H9 (cell line): ENCODE measurements at regions not wholly inside any gene's neighbourhood (a gene's known extent, or its start where the extent isn't known, plus 50 kb on each side); places are given as distances from the start of the nearest gene placed in this dataset.

Experiments used
- DNase-seq: peaks from one replicate; pipeline ENCODE4 v3.0.0-alpha.2; 2017
- H2AFZ ChIP-seq: one replicate; pipeline ENCODE4 v1.6.1; 2013; ENCODE audit warnings: mild to moderate bottlenecking, low read length, control low read depth, moderate library complexity
- H2AK5ac ChIP-seq: 2 replicates; pipeline ENCODE4 v1.6.1; 2013; ENCODE audit warnings: low read length, control low read depth, mixed read lengths; ENCODE audit not compliant: insufficient read length
- H2BK120ac ChIP-seq: one replicate; pipeline ENCODE4 v1.6.1; 2013; ENCODE audit warnings: low read depth, mild to moderate bottlenecking, low read length, control low read depth, inconsistent platforms; ENCODE audit not compliant: poor library complexity, severe bottlenecking
- H2BK12ac ChIP-seq: 2 replicates; pipeline ENCODE4 v1.6.1; 2013; ENCODE audit warnings: low read length, control low read depth, mixed read lengths, low read depth; ENCODE audit not compliant: insufficient read length
- H2BK15ac ChIP-seq: 2 replicates; pipeline ENCODE4 v1.6.1; 2013; ENCODE audit warnings: low read depth, low read length, control low read depth
- H2BK20ac ChIP-seq: one replicate; pipeline ENCODE4 v1.6.1; 2013; ENCODE audit warnings: low read depth, mild to moderate bottlenecking, low read length, control low read depth, inconsistent platforms; ENCODE audit not compliant: poor library complexity, severe bottlenecking
- H2BK5ac ChIP-seq: 2 replicates; pipeline ENCODE4 v1.6.1; 2013; ENCODE audit warnings: low read length, control low read depth, mixed read lengths; ENCODE audit not compliant: insufficient read length
- H3K14ac ChIP-seq: 2 replicates; pipeline ENCODE4 v1.6.1; 2013; ENCODE audit warnings: low read length, control low read depth; ENCODE audit not compliant: insufficient read depth
- H3K18ac ChIP-seq: 2 replicates; pipeline ENCODE4 v1.6.1; 2013; ENCODE audit warnings: low read depth, mild to moderate bottlenecking, mixed read lengths, low read length, control low read depth; ENCODE audit not compliant: insufficient read length
- H3K23ac ChIP-seq: 2 replicates; pipeline ENCODE4 v1.6.1; 2013; ENCODE audit warnings: low read length, control low read depth, mixed read lengths, low read depth; ENCODE audit not compliant: insufficient read length
- H3K23me2 ChIP-seq: 2 replicates; pipeline ENCODE4 v1.6.1; 2013; ENCODE audit warnings: low read depth, mild to moderate bottlenecking, mixed read lengths, low read length, control low read depth; ENCODE audit not compliant: insufficient read length, poor library complexity, severe bottlenecking
- H3K27ac ChIP-seq: 2 replicates; pipeline ENCODE4 v1.5.1; 2013; ENCODE audit warnings: low read length, control low read depth, mixed read lengths, low read depth; ENCODE audit not compliant: insufficient read length
- H3K27me3 ChIP-seq: 2 replicates; pipeline ENCODE4 v1.6.1; 2013; ENCODE audit warnings: low read length, control low read depth, inconsistent platforms; ENCODE audit not compliant: insufficient read depth
- H3K4ac ChIP-seq: 2 replicates; pipeline ENCODE4 v1.6.1; 2013; ENCODE audit warnings: low read depth, mild to moderate bottlenecking, control low read depth, inconsistent platforms, low read length, moderate library complexity
- H3K4me1 ChIP-seq: 2 replicates; pipeline ENCODE4 v1.6.1; 2013; ENCODE audit warnings: low read length, control low read depth, inconsistent platforms; ENCODE audit not compliant: insufficient read depth
- H3K4me2 ChIP-seq: 2 replicates; pipeline ENCODE4 v1.6.1; 2013; ENCODE audit warnings: low read length, control low read depth, mixed read lengths; ENCODE audit not compliant: insufficient read length, insufficient read depth
- H3K56ac ChIP-seq: 2 replicates; pipeline ENCODE4 v1.6.1; 2013; ENCODE audit warnings: low read depth, mild to moderate bottlenecking, mixed read lengths, low read length, control low read depth; ENCODE audit not compliant: insufficient read length
- H3K79me1 ChIP-seq: 2 replicates; pipeline ENCODE4 v1.6.1; 2013; ENCODE audit warnings: low read depth, mild to moderate bottlenecking, moderate library complexity, low read length, control low read depth, inconsistent platforms; ENCODE audit not compliant: insufficient read depth, poor library complexity, severe bottlenecking
- H3K79me2 ChIP-seq: 2 replicates; pipeline ENCODE4 v1.6.1; 2013; ENCODE audit warnings: low read length, control low read depth, inconsistent platforms; ENCODE audit not compliant: insufficient read depth
- H3K9ac ChIP-seq: 2 replicates; pipeline ENCODE4 v1.6.1; 2013; ENCODE audit warnings: low read length, control low read depth, mixed read lengths; ENCODE audit not compliant: insufficient read length; ENCODE audit errors: extremely low read depth
- H3K9me3 ChIP-seq: one replicate; pipeline ENCODE4 v1.6.1; 2013; ENCODE audit warnings: low read depth, low read length, inconsistent platforms; ENCODE audit not compliant: control insufficient read depth
- H3T11ph ChIP-seq: one replicate; pipeline ENCODE4 v1.6.1; 2013; ENCODE audit warnings: mild to moderate bottlenecking, low read length, control low read depth, inconsistent platforms
- H4K20me1 ChIP-seq: one replicate; pipeline ENCODE4 v1.6.1; 2013; ENCODE audit not compliant: control insufficient read depth, insufficient read length, insufficient read depth
- H4K5ac ChIP-seq: 2 replicates; pipeline ENCODE4 v1.6.1; 2013; ENCODE audit warnings: low read depth, mild to moderate bottlenecking, mixed read lengths, low read length, control low read depth; ENCODE audit not compliant: insufficient read length
- H4K8ac ChIP-seq: replicated peaks from 2 replicates; pipeline ENCODE4 v1.6.1; 2013; ENCODE audit warnings: low read length, control low read depth, mixed read lengths, low read depth; ENCODE audit not compliant: insufficient read length
- H4K91ac ChIP-seq: 2 replicates; pipeline ENCODE4 v1.6.1; 2013; ENCODE audit warnings: low read depth, mild to moderate bottlenecking, moderate library complexity, mixed read lengths, low read length, control low read depth; ENCODE audit not compliant: insufficient read length
- H3K27ac Mint-ChIP-seq, 3 experiments: 2 replicates in 2 of 3; 3 replicates in 1 of 3; pipeline ENCODE4 v1.8.0; 2020 to 2021; ENCODE audit warnings: mixed read lengths in 3 of 3, mild to moderate bottlenecking in 1 of 3, moderate library complexity in 1 of 3
- H3K27me3 Mint-ChIP-seq: 2 replicates; pipeline ENCODE4 v1.8.0; 2021; ENCODE audit warnings: low read depth, mild to moderate bottlenecking, moderate library complexity, mixed read lengths
- H3K36me3 Mint-ChIP-seq, 3 experiments: 2 replicates in 2 of 3; 3 replicates in 1 of 3; pipeline ENCODE4 v1.8.0; 2020 to 2021; ENCODE audit warnings: low read depth in 3 of 3, mixed read lengths in 3 of 3; ENCODE audit not compliant: insufficient read depth in 1 of 3
- H3K4me1 Mint-ChIP-seq, 2 experiments: 2 replicates each; pipeline ENCODE4 v1.8.0; 2020; ENCODE audit warnings: mixed read lengths in 2 of 2
- H3K4me3 Mint-ChIP-seq, 2 experiments: 2 replicates in 1 of 2; 3 replicates in 1 of 2; pipeline ENCODE4 v1.8.0; 2020 to 2021; ENCODE audit warnings: mild to moderate bottlenecking in 2 of 2, mixed read lengths in 2 of 2, moderate library complexity in 1 of 2
- H3K9me3 Mint-ChIP-seq, 2 experiments: 2 replicates in 1 of 2; 3 replicates in 1 of 2; pipeline ENCODE4 v1.8.0; 2020; ENCODE audit warnings: mild to moderate bottlenecking in 2 of 2, mixed read lengths in 2 of 2, moderate library complexity in 1 of 2
- CTCF ChIP-seq: fragments of 200-600 bp; sonication (generic); conservative IDR thresholded peaks from 3 replicates; pipeline ENCODE4 v1.8.0; 2021; ENCODE audit warnings: antibody characterized with exemption, mild to moderate bottlenecking
- WGBS: extraction: QIAGEN DNeasy Blood & Tissue Kit; methylation state at CpG from one replicate; pipeline ENCODE4 v1.1.7; 2013; ENCODE audit warnings: missing lambda C conversion rate, low lambda C conversion rate, mixed read lengths; ENCODE audit not compliant: insufficient read length; ENCODE audit errors: extremely low coverage; 5-methylcytosine and 5-hydroxymethylcytosine counted together

GRCh38 chr9:7735311-7735710, 64.3 kb downstream of the DMAC1 start:
- Histone ChIP-seq H3K4me1 (no peaks in the 10 kb centered on the region), H3K4ac (no peak overlapping the region), H3K27ac (no peak overlapping the region), H3K14ac (no peak overlapping the region), H2BK12ac (no peak overlapping the region), H3K18ac (no peak overlapping the region), H3K56ac (no peak overlapping the region), H4K91ac (no peak overlapping the region), H3K23ac (no peak overlapping the region), H3K4me2 (no peak overlapping the region), H3K79me2 (no peaks in the 10 kb centered on the region), H4K20me1 (no peaks in the 10 kb centered on the region), H3K23me2 (no peaks in the 10 kb centered on the region), H2AFZ (no peak overlapping the region), H4K8ac (no peak overlapping the region), H3T11ph (no peak overlapping the region), H3K27me3 (no peaks in the 10 kb centered on the region), H2BK5ac (no peak overlapping the region), H2BK120ac (no peak overlapping the region), H3K9me3 (no peaks in the 10 kb centered on the region), H2BK15ac (no peak overlapping the region), H3K9ac (no peak overlapping the region), H2AK5ac (no peak overlapping the region), H3K79me1 (no peaks in the 10 kb centered on the region), H2BK20ac (no peak overlapping the region), H4K5ac (no peak overlapping the region)
- Mint-ChIP-seq H3K9me3 (no peaks in the 10 kb centered on the region), H3K27me3 (no peaks in the 10 kb centered on the region; the same call in 1 of the 2 replicates), H3K4me1 (peaks cover 4 to 8% of the 10 kb centered on the region in 2 experiments), H3K4me3 (no peak overlapping the region), H3K27ac (no peak overlapping the region), H3K36me3 (no peaks in the 10 kb centered on the region)
- TF ChIP-seq CTCF: no peak
- WGBS: no CpG with 5 or more reads among the region's 2 CpGs
- DNase-seq: no peak
